HG03060 (cell line): ENCODE measurements at regions not wholly inside any gene's neighbourhood (a gene's known extent, or its start where the extent isn't known, plus 50 kb on each side); places are given as distances from the start of the nearest gene placed in this dataset.

Experiments
- ATAC-seq: cut with Tn5 transposase; IDR thresholded peaks from one replicate; pipeline ENCODE4 v1.9.1; 2021; ENCODE audit warnings: low read depth, moderate number of reproducible peaks; ENCODE audit not compliant: unreplicated experiment

DNA sequence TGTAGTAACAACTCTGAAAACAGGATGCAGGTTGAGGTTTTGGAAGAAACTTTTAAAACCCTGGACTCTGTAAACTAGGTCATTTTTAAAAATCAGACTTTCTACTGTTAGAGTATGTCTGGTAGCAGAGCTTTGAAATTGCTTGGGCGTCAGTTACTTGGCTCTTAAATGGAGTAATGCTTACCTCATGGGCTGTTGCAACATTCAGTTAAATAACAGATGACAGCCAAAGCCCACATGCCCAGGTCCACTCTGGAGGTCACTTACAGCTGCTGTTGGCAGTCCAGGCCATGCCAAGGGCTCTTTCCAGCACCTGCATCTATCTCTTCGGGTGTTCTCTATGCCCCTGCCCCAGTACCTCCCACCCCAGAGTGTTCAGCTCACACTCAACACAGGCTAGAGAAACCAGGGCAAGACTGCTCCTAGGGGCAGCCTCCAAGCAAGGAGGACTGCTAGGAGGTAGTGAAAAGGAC lies 96.4 kb downstream of the BANF2 start:
- ATAC-seq = no peak

DNA sequence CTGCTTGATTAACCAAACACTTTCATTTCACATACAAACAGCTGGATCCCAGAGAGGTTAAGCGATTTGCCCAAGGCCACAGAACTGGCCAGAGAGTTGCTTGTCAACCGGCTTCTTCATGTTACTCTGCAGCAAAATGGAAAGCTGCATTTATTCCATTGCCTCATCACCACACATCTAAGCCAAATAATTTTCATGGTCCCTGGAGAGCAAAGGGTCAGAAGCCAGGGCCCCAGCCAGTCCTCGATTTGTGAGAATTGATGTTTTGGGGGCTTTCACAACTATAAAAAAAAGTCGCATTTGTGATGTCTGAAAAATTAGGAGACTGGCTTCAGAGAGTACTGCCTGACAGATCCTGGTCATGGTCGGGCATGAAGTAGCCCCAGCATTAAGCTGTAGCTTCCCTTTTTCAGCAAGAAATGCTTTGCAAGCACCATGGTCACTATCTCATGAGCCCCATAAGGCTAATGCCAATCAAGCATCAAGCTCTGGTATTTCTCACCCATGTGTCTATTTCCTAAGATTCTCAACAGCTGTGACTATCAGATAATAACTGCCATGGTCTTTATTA lies 95.8 kb downstream of the BANF2 start:
- ATAC-seq = no peak

DNA sequence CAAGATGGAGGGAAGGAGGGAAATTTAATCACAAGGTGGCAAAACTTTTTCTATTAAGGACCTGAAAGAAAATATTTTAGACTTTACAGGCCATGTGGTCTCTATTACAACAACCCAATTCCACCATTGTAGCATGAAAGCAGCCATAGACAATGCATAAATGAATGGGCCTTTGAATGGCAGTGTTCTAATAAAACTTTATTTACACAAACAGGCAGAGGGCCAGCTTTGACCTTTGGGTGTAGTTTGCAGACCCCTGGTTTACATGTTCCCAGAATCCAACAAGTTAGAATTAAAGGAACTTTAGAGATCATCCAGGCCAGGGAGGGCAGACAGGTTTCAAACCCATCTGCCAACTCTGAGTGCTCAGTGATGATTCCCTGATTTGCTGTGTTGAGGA lies 95.2 kb downstream of the BANF2 start:
- ATAC-seq = no peak

DNA sequence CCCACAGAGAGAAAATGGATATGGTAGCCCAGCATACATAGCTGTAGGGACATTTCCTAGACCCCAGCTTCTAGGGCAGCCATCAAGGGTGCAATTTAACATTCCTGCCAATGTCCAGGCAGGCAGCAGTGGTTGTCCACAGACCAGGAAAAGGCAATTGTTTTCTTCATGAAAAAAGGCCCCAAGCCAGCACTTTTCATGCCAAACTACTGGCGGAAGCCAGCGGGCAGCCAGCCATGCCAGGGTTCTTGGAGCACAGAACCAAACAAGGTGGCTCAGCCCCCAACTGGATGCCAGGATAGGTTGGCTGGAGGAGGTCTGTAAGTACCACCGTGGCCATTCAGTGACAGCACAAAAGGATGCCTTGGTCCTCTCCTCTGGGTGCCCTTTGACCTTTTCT lies 94.6 kb downstream of the BANF2 start:
- ATAC-seq = no peak

DNA sequence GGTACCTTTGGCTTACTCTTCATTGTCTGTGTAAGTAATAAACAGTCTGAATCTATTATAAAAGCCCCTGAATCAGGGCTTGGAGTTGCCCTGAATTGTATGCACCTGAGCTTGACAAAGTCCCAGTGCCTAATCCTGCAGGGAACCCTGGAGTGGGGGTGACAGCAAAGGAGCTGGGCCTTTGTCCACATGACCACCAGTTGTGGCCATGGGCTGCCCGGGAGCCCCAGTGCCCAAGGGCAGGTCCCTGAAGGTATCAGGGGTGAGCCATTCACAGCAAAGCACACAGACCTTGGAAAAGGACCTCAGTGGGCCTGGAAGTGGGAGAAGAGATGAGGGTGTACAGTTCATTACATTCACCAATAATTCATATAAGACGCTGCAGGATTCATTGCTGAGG lies 94.2 kb downstream of the BANF2 start:
- ATAC-seq = no peak

DNA sequence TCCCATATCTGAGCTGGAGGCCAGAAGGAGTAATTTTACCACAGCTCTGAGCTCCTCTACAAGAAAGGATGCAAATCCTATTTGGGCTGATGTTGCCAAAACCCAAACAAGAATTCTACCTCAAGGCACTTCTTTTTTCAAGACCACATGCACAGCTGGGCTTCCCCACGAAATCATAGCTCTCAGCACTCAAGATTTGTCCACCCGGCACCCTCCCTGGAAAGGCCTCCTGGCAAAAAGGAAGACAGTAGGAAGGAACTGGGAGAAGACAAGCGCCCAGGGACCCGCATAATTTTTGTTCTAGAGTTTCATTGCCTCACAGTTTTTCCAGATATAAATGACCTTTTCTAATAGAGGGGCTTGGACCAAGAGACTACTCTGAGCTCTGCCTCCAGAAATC lies 90.5 kb downstream of the BANF2 start:
- ATAC-seq = no peak

DNA sequence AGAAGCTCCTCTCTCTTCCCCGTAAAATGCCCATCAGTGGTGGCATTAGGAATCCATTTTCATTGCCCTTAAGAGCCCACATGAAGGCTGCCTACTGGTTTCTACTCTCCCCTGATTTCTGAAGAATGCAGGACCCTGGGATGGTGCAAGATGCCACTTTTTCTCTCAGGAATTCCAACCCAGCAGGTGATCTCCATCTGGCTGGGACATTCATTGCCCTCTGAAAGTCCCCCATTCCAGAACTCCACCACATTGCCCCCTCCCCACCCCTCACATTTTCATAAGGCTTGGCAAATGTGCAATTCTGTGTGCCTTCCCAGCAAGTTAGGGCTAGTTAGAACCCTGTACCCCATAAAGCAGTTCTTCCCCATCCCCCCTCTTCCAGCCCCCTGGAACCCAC lies 88.0 kb downstream of the BANF2 start:
- no peak for ATAC-seq

DNA sequence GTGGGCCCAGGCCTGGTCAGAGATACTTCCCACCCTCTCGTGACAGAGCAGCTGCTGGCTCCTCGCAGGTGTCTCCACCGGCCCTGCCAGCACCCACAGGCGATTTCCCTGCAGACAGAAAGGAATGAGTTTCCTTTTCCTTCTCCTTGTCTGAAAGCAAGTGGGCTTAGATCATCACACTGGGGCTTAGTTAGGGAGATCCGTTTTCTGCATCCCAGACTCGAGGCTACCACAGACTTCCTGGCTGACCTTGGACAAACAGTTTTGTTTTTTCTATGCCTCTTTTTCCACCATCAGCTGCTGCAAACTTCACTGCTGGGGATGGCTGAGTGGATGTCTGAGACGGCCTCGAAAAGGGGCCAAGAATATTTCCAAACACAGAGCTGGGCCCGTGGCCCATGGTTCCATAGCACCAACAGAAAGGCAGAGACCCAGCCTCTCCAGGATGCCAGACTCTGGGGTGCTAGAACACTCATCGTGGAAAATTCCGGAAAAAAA lies 86.5 kb downstream of the BANF2 start:
- ATAC-seq = no peak
